Caco-2 (cell line): ENCODE measurements at regions not wholly inside any gene's neighbourhood (a gene's known extent, or its start where the extent isn't known, plus 50 kb on each side); places are given as distances from the start of the nearest gene placed in this dataset.

Source experiments
- BruUV-seq: library from RNA; stranded (reverse); fragments of 400-500 nt; replicated peaks from 2 replicates; lab custom pipeline; 2021; lab: Mats Ljungman, UMichigan
- CTCF ChIA-PET: fragments of 300-600 bp; sonication (Branson Sonifier 250); formaldehyde crosslinking; loops from one replicate; lab custom pipeline; 2022; ENCODE audit warnings: antibody characterized with exemption; lab: Charles Lee
- POLR2A ChIA-PET: fragments of 300-600 bp; sonication (Branson Sonifier 250); formaldehyde crosslinking; loops from one replicate; lab custom pipeline; 2022; ENCODE audit warnings: antibody characterized with exemption; lab: Charles Lee
- DNase-seq, 2 experiments: peaks; one replicate each; pipeline versions ENCODE4 v3.0.0 to v3.0.0-alpha.2; 2020 to 2022
- H3K27me3 ChIP-seq: replicated peaks from 2 replicates; pipeline ENCODE4 v1.6.0; 2011; ENCODE audit warnings: low read length; ENCODE audit not compliant: control insufficient read depth, insufficient read depth
- H3K36me3 ChIP-seq: 2 replicates; pipeline ENCODE4 v1.5.1; 2011; ENCODE audit warnings: low read length; ENCODE audit not compliant: control insufficient read depth, insufficient read depth
- H3K4me1 ChIP-seq: fragments of 250-450 bp; sonication (Bioruptor Pico); 2 replicates; pipeline ENCODE4 v1.5.1; 2020; ENCODE audit warnings: mild to moderate bottlenecking
- H3K4me3 ChIP-seq: 2 replicates; pipeline ENCODE4 v1.5.1; 2011; ENCODE audit warnings: low read depth, mild to moderate bottlenecking, control low read depth, low read length
- H3K9me3 ChIP-seq: fragments of 250-450 bp; sonication (Bioruptor Pico); 2 replicates; pipeline ENCODE4 v1.5.1; 2020; ENCODE audit warnings: mild to moderate bottlenecking, moderate library complexity
- H3K27ac Mint-ChIP-seq: one replicate; pipeline ENCODE4 v1.8.0; 2022; ENCODE audit warnings: mixed read lengths; ENCODE audit not compliant: unreplicated experiment
- H3K27me3 Mint-ChIP-seq: one replicate; pipeline ENCODE4 v1.8.0; 2022; ENCODE audit warnings: mixed read lengths; ENCODE audit not compliant: insufficient read depth, unreplicated experiment
- H3K36me3 Mint-ChIP-seq: one replicate; pipeline ENCODE4 v1.8.0; 2022; ENCODE audit warnings: mild to moderate bottlenecking, mixed read lengths; ENCODE audit not compliant: insufficient read depth, unreplicated experiment
- H3K4me1 Mint-ChIP-seq: one replicate; pipeline ENCODE4 v1.8.0; 2022; ENCODE audit warnings: low read depth, mixed read lengths; ENCODE audit not compliant: unreplicated experiment
- H3K4me3 Mint-ChIP-seq: one replicate; pipeline ENCODE4 v1.8.0; 2022; ENCODE audit warnings: mild to moderate bottlenecking, moderate library complexity, mixed read lengths; ENCODE audit not compliant: unreplicated experiment
- H3K9me3 Mint-ChIP-seq: one replicate; pipeline ENCODE4 v1.8.0; 2022; ENCODE audit warnings: mixed read lengths; ENCODE audit not compliant: unreplicated experiment
- intact Hi-C: fragments of 100-400 bp; cut with micrococcal nuclease; formaldehyde crosslinking; loops from one replicate; pipeline ENCODE4 v1.10.0; 2022; ENCODE audit not compliant: unreplicated experiment
- TF ChIP-seq, protein P1 (sequence below), 2 experiments: fragments of 200-600 bp in 1 of 2; IDR thresholded peaks; 1 replicate in 1 of 2; 2 replicates in 1 of 2; pipeline versions ENCODE4 v1.5.1 to v1.8.0; 2011 to 2022; ENCODE audit warnings: antibody characterized with exemption in 1 of 2, control low read depth in 1 of 2, inconsistent platforms in 1 of 2, low read depth in 1 of 2, low read length in 1 of 2, mild to moderate bottlenecking in 1 of 2, moderate library complexity in 1 of 2; ENCODE audit not compliant: insufficient read depth in 1 of 2, severe bottlenecking in 1 of 2, unreplicated experiment in 1 of 2

GRCh38 chr3:106510206-106510605 lies 641.4 kb upstream of the CBLB start:
- no peaks in the 10 kb centered on the region for H3K36me3 ChIP-seq
- no TSS peak for BruUV-seq
- no peaks in the 10 kb centered on the region for H3K9me3 ChIP-seq
- H3K9me3 Mint-ChIP-seq: no peaks in the 10 kb centered on the region
- H3K4me3 Mint-ChIP-seq: no peak overlapping the region
- no peaks in the 10 kb centered on the region for H3K4me1 ChIP-seq
- ChIA-PET POLR2A (no interaction called here), CTCF (no interaction called here)
- intact Hi-C loops: no loop called here
- H3K4me1 Mint-ChIP-seq: no peaks in the 10 kb centered on the region
- H3K4me3 ChIP-seq: no peak overlapping the region
- no peaks in the 10 kb centered on the region for H3K27me3 ChIP-seq
- H3K27ac Mint-ChIP-seq: no peak overlapping the region
- no peak for DNase-seq
- H3K36me3 Mint-ChIP-seq: no peaks in the 10 kb centered on the region
- TF ChIP-seq, protein P1, sequence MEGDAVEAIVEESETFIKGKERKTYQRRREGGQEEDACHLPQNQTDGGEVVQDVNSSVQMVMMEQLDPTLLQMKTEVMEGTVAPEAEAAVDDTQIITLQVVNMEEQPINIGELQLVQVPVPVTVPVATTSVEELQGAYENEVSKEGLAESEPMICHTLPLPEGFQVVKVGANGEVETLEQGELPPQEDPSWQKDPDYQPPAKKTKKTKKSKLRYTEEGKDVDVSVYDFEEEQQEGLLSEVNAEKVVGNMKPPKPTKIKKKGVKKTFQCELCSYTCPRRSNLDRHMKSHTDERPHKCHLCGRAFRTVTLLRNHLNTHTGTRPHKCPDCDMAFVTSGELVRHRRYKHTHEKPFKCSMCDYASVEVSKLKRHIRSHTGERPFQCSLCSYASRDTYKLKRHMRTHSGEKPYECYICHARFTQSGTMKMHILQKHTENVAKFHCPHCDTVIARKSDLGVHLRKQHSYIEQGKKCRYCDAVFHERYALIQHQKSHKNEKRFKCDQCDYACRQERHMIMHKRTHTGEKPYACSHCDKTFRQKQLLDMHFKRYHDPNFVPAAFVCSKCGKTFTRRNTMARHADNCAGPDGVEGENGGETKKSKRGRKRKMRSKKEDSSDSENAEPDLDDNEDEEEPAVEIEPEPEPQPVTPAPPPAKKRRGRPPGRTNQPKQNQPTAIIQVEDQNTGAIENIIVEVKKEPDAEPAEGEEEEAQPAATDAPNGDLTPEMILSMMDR (IDR thresholded peaks at IDR 0.05; ENCODE audit: insufficient read depth in 1 of 2, low read depth in 1 of 2, low read length in 1 of 2, severe bottlenecking in 1 of 2, unreplicated experiment in 1 of 2): no peak
- no peaks in the 10 kb centered on the region for H3K27me3 Mint-ChIP-seq

DNA sequence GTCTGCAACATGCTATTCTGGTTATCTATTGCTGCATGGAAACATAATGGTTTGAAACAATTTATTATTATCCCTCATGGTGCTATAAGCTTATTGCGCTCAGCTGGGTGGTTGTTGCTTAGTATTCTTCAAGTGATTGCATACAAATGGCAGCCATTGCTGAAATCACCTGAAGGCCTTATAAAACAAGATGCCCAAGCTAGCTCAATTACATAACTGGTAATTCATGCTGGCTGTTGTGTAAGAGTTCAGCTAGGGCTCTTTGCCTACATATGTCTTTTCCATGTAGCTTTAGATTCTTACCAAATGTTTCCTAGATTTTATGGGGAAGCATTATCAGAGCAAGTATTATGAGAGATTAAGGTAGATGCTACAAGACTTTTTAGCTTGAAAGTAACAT lies 644.0 kb upstream of the CBLB start:
- Histone ChIP-seq H3K9me3 (no peaks in the 10 kb centered on the region), H3K36me3 (no peaks in the 10 kb centered on the region), H3K4me1 (peaks cover under 1% of the 10 kb centered on the region; the same call in 1 of the 2 replicates), H3K4me3 (no peak overlapping the region), H3K27me3 (no peaks in the 10 kb centered on the region)
- BruUV-seq: no TSS peak
- Mint-ChIP-seq H3K9me3 (no peaks in the 10 kb centered on the region), H3K27me3 (no peaks in the 10 kb centered on the region), H3K27ac (no peak overlapping the region), H3K4me1 (peaks cover 3% of the 10 kb centered on the region), H3K36me3 (no peaks in the 10 kb centered on the region), H3K4me3 (no peak overlapping the region)
- POLR2A ChIA-PET: no interaction called here
- intact Hi-C loops: no loop called here
- CTCF ChIA-PET: no interaction called here
- DNase-seq: no peak
- TF ChIP-seq, protein P1 (IDR thresholded peaks at IDR 0.05; ENCODE audit: insufficient read depth in 1 of 2, low read depth in 1 of 2, low read length in 1 of 2, severe bottlenecking in 1 of 2, unreplicated experiment in 1 of 2): no peak

GRCh38 chr3:106514431-106514830 lies 645.6 kb upstream of the CBLB start:
- peaks cover 13% of the 10 kb centered on the region for H3K4me1 Mint-ChIP-seq
- no peak overlapping the region for H3K4me3 Mint-ChIP-seq
- Histone ChIP-seq H3K4me3 (no peak overlapping the region), H3K27me3 (no peaks in the 10 kb centered on the region), H3K36me3 (no peaks in the 10 kb centered on the region), H3K4me1 (peaks cover 10% of the 10 kb centered on the region; the same call in 1 of the 2 replicates), H3K9me3 (no peaks in the 10 kb centered on the region)
- no peak for DNase-seq
- ChIA-PET POLR2A (no interaction called here), CTCF (no interaction called here)
- TF ChIP-seq, protein P1 (IDR thresholded peaks at IDR 0.05; ENCODE audit: insufficient read depth in 1 of 2, low read depth in 1 of 2, low read length in 1 of 2, severe bottlenecking in 1 of 2, unreplicated experiment in 1 of 2): no peak
- H3K27me3 Mint-ChIP-seq: no peaks in the 10 kb centered on the region
- BruUV-seq: no TSS peak
- no peak overlapping the region for H3K27ac Mint-ChIP-seq
- no peaks in the 10 kb centered on the region for H3K36me3 Mint-ChIP-seq
- H3K9me3 Mint-ChIP-seq: no peaks in the 10 kb centered on the region
- intact Hi-C loops: no loop called here
